ENCODE measurements at regions not wholly inside any gene's neighbourhood (a gene's known extent, or its start where the extent isn't known, plus 50 kb on each side); places are given as distances from the start of the nearest gene placed in this dataset.

- Histone ChIP-seq H4K91ac (ENCODE audit: insufficient read length, low read depth, low read length) (no peak overlapping the region), H3T11ph (ENCODE audit: low read length) (no peak overlapping the region), H3K4me1 (ENCODE audit: insufficient read depth, low read length) (no peaks in the 10 kb centered on the region), H2BK15ac (ENCODE audit: low read depth, low read length) (no peak overlapping the region), H3K9me3 (ENCODE audit: control insufficient read depth, low read depth, low read length) (no peaks in the 10 kb centered on the region), H4K8ac (replicated peaks; ENCODE audit: insufficient read length, low read depth, low read length) (no peak overlapping the region), H2AFZ (ENCODE audit: low read length) (no peak overlapping the region), H3K18ac (ENCODE audit: insufficient read length, low read depth, low read length) (no peak overlapping the region), H3K4me2 (ENCODE audit: insufficient read depth, insufficient read length, low read length) (no peak overlapping the region), H3K27me3 (ENCODE audit: insufficient read depth, low read length) (no peaks in the 10 kb centered on the region), H2AK5ac (ENCODE audit: insufficient read length, low read length) (no peak overlapping the region), H3K79me1 (ENCODE audit: insufficient read depth, low read depth, low read length, poor library complexity, severe bottlenecking) (no peaks in the 10 kb centered on the region), H4K20me1 (ENCODE audit: control insufficient read depth, insufficient read depth, insufficient read length) (no peaks in the 10 kb centered on the region), H3K14ac (ENCODE audit: insufficient read depth, low read length) (no peak overlapping the region), H3K56ac (ENCODE audit: insufficient read length, low read depth, low read length) (no peak overlapping the region), H3K27ac (ENCODE audit: insufficient read length, low read depth, low read length) (no peak overlapping the region), H3K23ac (ENCODE audit: insufficient read length, low read depth, low read length) (no peak overlapping the region), H3K79me2 (ENCODE audit: insufficient read depth, low read length) (no peaks in the 10 kb centered on the region), H2BK20ac (ENCODE audit: low read depth, low read length, poor library complexity, severe bottlenecking) (no peak overlapping the region), H2BK5ac (ENCODE audit: insufficient read length, low read length) (no peak overlapping the region), H2BK12ac (ENCODE audit: insufficient read length, low read depth, low read length) (no peak overlapping the region), H2BK120ac (ENCODE audit: low read depth, low read length, poor library complexity, severe bottlenecking) (no peak overlapping the region), H4K5ac (ENCODE audit: insufficient read length, low read depth, low read length) (no peak overlapping the region), H3K4ac (ENCODE audit: low read depth, low read length) (no peak overlapping the region), H3K9ac (ENCODE audit: extremely low read depth, insufficient read length, low read length) (no peak overlapping the region), H3K23me2 (ENCODE audit: insufficient read length, low read depth, low read length, poor library complexity, severe bottlenecking) (no peaks in the 10 kb centered on the region)
- Mint-ChIP-seq H3K4me3 (no peak overlapping the region), H3K27ac (no peak overlapping the region), H3K27me3 (ENCODE audit: low read depth) (no peaks in the 10 kb centered on the region), H3K9me3 (peaks cover 15 to 22% of the 10 kb centered on the region in 2 experiments), H3K36me3 (ENCODE audit: insufficient read depth in 1 of 3, low read depth in 3 of 3) (peaks cover 5 to 28% (median 10%) of the 10 kb centered on the region in 3 experiments), H3K4me1 (peaks cover 24 to 25% of the 10 kb centered on the region in 2 experiments)
- no CpG with 5 or more reads among the region's 2 CpGs for WGBS (ENCODE audit: extremely low coverage, insufficient read length, low lambda C conversion rate)
- TF ChIP-seq, protein P1, sequence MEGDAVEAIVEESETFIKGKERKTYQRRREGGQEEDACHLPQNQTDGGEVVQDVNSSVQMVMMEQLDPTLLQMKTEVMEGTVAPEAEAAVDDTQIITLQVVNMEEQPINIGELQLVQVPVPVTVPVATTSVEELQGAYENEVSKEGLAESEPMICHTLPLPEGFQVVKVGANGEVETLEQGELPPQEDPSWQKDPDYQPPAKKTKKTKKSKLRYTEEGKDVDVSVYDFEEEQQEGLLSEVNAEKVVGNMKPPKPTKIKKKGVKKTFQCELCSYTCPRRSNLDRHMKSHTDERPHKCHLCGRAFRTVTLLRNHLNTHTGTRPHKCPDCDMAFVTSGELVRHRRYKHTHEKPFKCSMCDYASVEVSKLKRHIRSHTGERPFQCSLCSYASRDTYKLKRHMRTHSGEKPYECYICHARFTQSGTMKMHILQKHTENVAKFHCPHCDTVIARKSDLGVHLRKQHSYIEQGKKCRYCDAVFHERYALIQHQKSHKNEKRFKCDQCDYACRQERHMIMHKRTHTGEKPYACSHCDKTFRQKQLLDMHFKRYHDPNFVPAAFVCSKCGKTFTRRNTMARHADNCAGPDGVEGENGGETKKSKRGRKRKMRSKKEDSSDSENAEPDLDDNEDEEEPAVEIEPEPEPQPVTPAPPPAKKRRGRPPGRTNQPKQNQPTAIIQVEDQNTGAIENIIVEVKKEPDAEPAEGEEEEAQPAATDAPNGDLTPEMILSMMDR (conservative IDR thresholded peaks at IDR 0.05), result no peak
- DNase-seq, result no peak
These were observed 374.1 kb downstream of the DEPDC1B start for GRCh38 chr5:60325870-60326269.

Measured in H9 (cell line).